ENCODE measurements at regions not wholly inside any gene's neighbourhood (a gene's known extent, or its start where the extent isn't known, plus 50 kb on each side); places are given as distances from the start of the nearest gene placed in this dataset.

- no peak for TF ChIP-seq CTCF (IDR thresholded peaks at IDR 0.05; ENCODE audit: low read depth, low read length, poor library complexity, severe bottlenecking)
- no peak for TF ChIP-seq EZH2phosphoT487 (IDR thresholded peaks at IDR 0.05; ENCODE audit: borderline replicate concordance, low read length)
Measured at GRCh38 chr3:18070231-18070630, 327.8 kb upstream of the TBC1D5 start.
